ENCODE measurements at regions not wholly inside any gene's neighbourhood (a gene's known extent, or its start where the extent isn't known, plus 50 kb on each side); places are given as distances from the start of the nearest gene placed in this dataset.
A peak's percentile ranks its signal among the peaks of the same experiment; 100 is the strongest.
"Not testable (repeated sequence)": the region's sequence is repeated elsewhere in the genome, so short reads cannot be mapped to it uniquely, and the experiment has no call there.

GRCh38 chr1:161427733-161428516 lies 60.2 kb upstream of the CFAP126 start:
- TF ChIP-seq TAF1 (IDR thresholded peaks at IDR 0.05; ENCODE audit: borderline replicate concordance, low read depth, low read length) (no peak), POLR2AphosphoS5 (IDR thresholded peaks at IDR 0.05; ENCODE audit: low read depth, low read length) (no peak), POLR2A (IDR thresholded peaks at IDR 0.05; ENCODE audit: low read depth, low read length) (no peak)

GRCh38 chr1:161422914-161423313 lies 55.2 kb upstream of the CFAP126 start:
- not testable (repeated sequence) for DNase-seq (ENCODE audit: insufficient read length); FAIRE-seq

More at GRCh38 chr1:161427733-161428516, 60.2 kb upstream of the CFAP126 start:
- FAIRE-seq: peak; percentile 9
- DNase-seq (ENCODE audit: insufficient read length): no peak

- TF ChIP-seq POLR2A (IDR thresholded peaks at IDR 0.05; ENCODE audit: low read depth, low read length): no peak
- no peak for TF ChIP-seq TAF1 (IDR thresholded peaks at IDR 0.05; ENCODE audit: borderline replicate concordance, low read depth, low read length)
- no peak for TF ChIP-seq POLR2AphosphoS5 (IDR thresholded peaks at IDR 0.05; ENCODE audit: low read depth, low read length)
- no peak for DNase-seq (ENCODE audit: insufficient read length)
- FAIRE-seq: no peak
Observed at GRCh38 chr1:161421456-161421855, 53.8 kb upstream of the CFAP126 start.

GRCh38 chr1:161420763-161421455 lies 53.2 kb upstream of the CFAP126 start:
- DNase-seq (ENCODE audit: insufficient read length): no peak
- no peak for FAIRE-seq
- TF ChIP-seq POLR2AphosphoS5 (IDR thresholded peaks at IDR 0.05; ENCODE audit: low read depth, low read length) (no peak), TAF1 (IDR thresholded peaks at IDR 0.05; ENCODE audit: borderline replicate concordance, low read depth, low read length) (no peak), POLR2A (IDR thresholded peaks at IDR 0.05; ENCODE audit: low read depth, low read length) (no peak)

- not testable (repeated sequence) for FAIRE-seq; DNase-seq (ENCODE audit: insufficient read length)
Observed at GRCh38 chr1:161417536-161417935, 49.9 kb upstream of the CFAP126 start.

All from GM12892 (cell line).